ENCODE measurements at regions not wholly inside any gene's neighbourhood (a gene's known extent, or its start where the extent isn't known, plus 50 kb on each side); places are given as distances from the start of the nearest gene placed in this dataset.

GRCh38 chr13:30025351-30025750, 174.9 kb upstream of the UBL3 start:
- Mint-ChIP-seq H3K27me3 (peaks cover 0 to 8% (median 2%) of the 10 kb centered on the region in 3 donors), H3K9me3 (no peaks in the 10 kb centered on the region), H3K27ac (no peak overlapping the region), H3K4me1 (no peaks in the 10 kb centered on the region), H3K4me3 (no peak overlapping the region), H3K36me3 (no peaks in the 10 kb centered on the region)
- DNase-seq (no peak), ATAC-seq (ENCODE audit: low read depth in 2 of 2) (no peak)

- Mint-ChIP-seq H3K36me3 (no peaks in the 10 kb centered on the region), H3K27ac (no peak overlapping the region), H3K4me1 (no peaks in the 10 kb centered on the region), H3K4me3 (no peak overlapping the region), H3K27me3 (peaks cover 5 to 11% (median 9%) of the 10 kb centered on the region in 3 donors), H3K9me3 (no peaks in the 10 kb centered on the region)
- no peak for ATAC-seq (ENCODE audit: low read depth in 2 of 2)
- DNase-seq = no peak
Measured at GRCh38 chr13:30024125-30024865, 173.9 kb upstream of the UBL3 start.

- H3K4me3 Mint-ChIP-seq = no peak overlapping the region
- H3K36me3 Mint-ChIP-seq = no peaks in the 10 kb centered on the region
- peaks cover 8 to 11% (median 10%) of the 10 kb centered on the region in 3 donors for H3K27me3 Mint-ChIP-seq
- no peak overlapping the region for H3K27ac Mint-ChIP-seq
- no peaks in the 10 kb centered on the region for H3K9me3 Mint-ChIP-seq
- no peak for ATAC-seq (ENCODE audit: low read depth in 2 of 2)
- no peak for DNase-seq
- H3K4me1 Mint-ChIP-seq = no peaks in the 10 kb centered on the region
Measured at GRCh38 chr13:30023196-30023895, 172.9 kb upstream of the UBL3 start.

- Mint-ChIP-seq H3K4me1 (no peaks in the 10 kb centered on the region), H3K9me3 (no peaks in the 10 kb centered on the region), H3K4me3 (no peak overlapping the region), H3K27me3 (peaks cover 9 to 12% (median 11%) of the 10 kb centered on the region in 3 donors), H3K36me3 (no peaks in the 10 kb centered on the region), H3K27ac (no peak overlapping the region)
- ATAC-seq (ENCODE audit: low read depth in 2 of 2) = no peak
- DNase-seq = no peak
Measured at GRCh38 chr13:30022796-30023195, 172.4 kb upstream of the UBL3 start.

GRCh38 chr13:30022256-30022655, 171.8 kb upstream of the UBL3 start:
- Mint-ChIP-seq H3K4me3 (no peak overlapping the region), H3K27ac (no peak overlapping the region), H3K4me1 (no peaks in the 10 kb centered on the region), H3K36me3 (no peaks in the 10 kb centered on the region), H3K27me3 (peaks cover 6 to 17% (median 16%) of the 10 kb centered on the region in 3 donors), H3K9me3 (no peaks in the 10 kb centered on the region)
- ATAC-seq (ENCODE audit: low read depth in 2 of 2) (no peak), DNase-seq (no peak)

GRCh38 chr13:30021611-30022010, 171.2 kb upstream of the UBL3 start:
- H3K4me3 Mint-ChIP-seq = no peak overlapping the region
- no peak for DNase-seq
- H3K36me3 Mint-ChIP-seq = no peaks in the 10 kb centered on the region
- no peak for ATAC-seq (ENCODE audit: low read depth in 2 of 2)
- H3K27me3 Mint-ChIP-seq = peaks cover 6 to 17% (median 16%) of the 10 kb centered on the region in 3 donors
- H3K4me1 Mint-ChIP-seq = no peaks in the 10 kb centered on the region
- no peaks in the 10 kb centered on the region for H3K9me3 Mint-ChIP-seq
- H3K27ac Mint-ChIP-seq = peak overlapping the region in 1 of 6 donors; percentile 49

GRCh38 chr13:30020726-30021312, 170.4 kb upstream of the UBL3 start:
- DNase-seq (no peak), ATAC-seq (ENCODE audit: low read depth in 2 of 2) (no peak)
- no peaks in the 10 kb centered on the region for H3K4me1 Mint-ChIP-seq
- no peak overlapping the region for H3K27ac Mint-ChIP-seq
- H3K27me3 Mint-ChIP-seq = peaks cover 6 to 19% (median 19%) of the 10 kb centered on the region in 3 donors
- no peaks in the 10 kb centered on the region for H3K9me3 Mint-ChIP-seq
- H3K4me3 Mint-ChIP-seq = no peak overlapping the region
- no peaks in the 10 kb centered on the region for H3K36me3 Mint-ChIP-seq

GRCh38 chr13:30019648-30020626, 169.5 kb upstream of the UBL3 start:
- Mint-ChIP-seq H3K9me3 (no peaks in the 10 kb centered on the region), H3K27me3 (peaks cover 6 to 23% (median 22%) of the 10 kb centered on the region in 3 donors), H3K36me3 (no peaks in the 10 kb centered on the region), H3K4me3 (no peak overlapping the region), H3K27ac (no peak overlapping the region), H3K4me1 (no peaks in the 10 kb centered on the region)
- ATAC-seq (ENCODE audit: low read depth in 2 of 2) (no peak), DNase-seq (no peak)

GRCh38 chr13:30017880-30018279, 167.5 kb upstream of the UBL3 start:
- DNase-seq = no peak
- peaks cover 10 to 23% (median 22%) of the 10 kb centered on the region in 3 donors for H3K27me3 Mint-ChIP-seq
- no peaks in the 10 kb centered on the region for H3K36me3 Mint-ChIP-seq
- no peaks in the 10 kb centered on the region for H3K4me1 Mint-ChIP-seq
- no peak overlapping the region for H3K27ac Mint-ChIP-seq
- ATAC-seq (ENCODE audit: low read depth in 2 of 2) = no peak
- no peaks in the 10 kb centered on the region for H3K9me3 Mint-ChIP-seq
- no peak overlapping the region for H3K4me3 Mint-ChIP-seq

GRCh38 chr13:30016398-30016797, 166.0 kb upstream of the UBL3 start:
- Mint-ChIP-seq H3K27me3 (peaks cover 11 to 23% (median 22%) of the 10 kb centered on the region in 3 donors), H3K27ac (peak overlapping the region in 1 of 6 donors; percentile 34)
- no peak for DNase-seq

GRCh38 chr13:30009411-30009810, 159.0 kb upstream of the UBL3 start:
- Mint-ChIP-seq H3K27me3 (peaks cover 9 to 21% (median 21%) of the 10 kb centered on the region in 3 donors), H3K36me3 (no peaks in the 10 kb centered on the region), H3K4me3 (no peak overlapping the region), H3K4me1 (no peaks in the 10 kb centered on the region), H3K9me3 (no peaks in the 10 kb centered on the region), H3K27ac (peak overlapping the region in 1 of 6 donors; percentile 7)
- ATAC-seq (ENCODE audit: low read depth in 2 of 2) (no peak), DNase-seq (no peak)

More at GRCh38 chr13:30016398-30016797, 166.0 kb upstream of the UBL3 start:
- no peak for ATAC-seq (ENCODE audit: low read depth in 2 of 2)
- H3K9me3 Mint-ChIP-seq = no peaks in the 10 kb centered on the region
- no peaks in the 10 kb centered on the region for H3K36me3 Mint-ChIP-seq
- no peak overlapping the region for H3K4me3 Mint-ChIP-seq
- no peaks in the 10 kb centered on the region for H3K4me1 Mint-ChIP-seq

- Mint-ChIP-seq H3K4me1 (no peaks in the 10 kb centered on the region), H3K4me3 (no peak overlapping the region), H3K36me3 (no peaks in the 10 kb centered on the region), H3K27me3 (peaks cover 9 to 25% (median 16%) of the 10 kb centered on the region in 3 donors), H3K9me3 (no peaks in the 10 kb centered on the region), H3K27ac (peak overlapping the region in 1 of 6 donors; percentile 42)
- ATAC-seq (ENCODE audit: low read depth in 2 of 2) (no peak), DNase-seq (no peak)
Measured at GRCh38 chr13:30006246-30006645, 155.8 kb upstream of the UBL3 start.

GRCh38 chr13:30004204-30004603, 153.8 kb upstream of the UBL3 start:
- Mint-ChIP-seq H3K4me3 (no peak overlapping the region), H3K4me1 (no peaks in the 10 kb centered on the region), H3K27ac (no peak overlapping the region), H3K27me3 (peaks cover 9 to 25% (median 18%) of the 10 kb centered on the region in 3 donors), H3K36me3 (no peaks in the 10 kb centered on the region), H3K9me3 (no peaks in the 10 kb centered on the region)
- no peak for ATAC-seq (ENCODE audit: low read depth in 2 of 2)
- DNase-seq = no peak

All from naive B cell (primary cell).